ENCODE measurements at regions not wholly inside any gene's neighbourhood (a gene's known extent, or its start where the extent isn't known, plus 50 kb on each side); places are given as distances from the start of the nearest gene placed in this dataset.
"Not testable (repeated sequence)": the region's sequence is repeated elsewhere in the genome, so short reads cannot be mapped to it uniquely, and the experiment has no call there.

GRCh38 chr4:106524772-106525171 lies 156.2 kb upstream of the GIMD1 start:
- DNase-seq (ENCODE audit: low spot score): not testable (repeated sequence)

- DNase-seq (ENCODE audit: low spot score): peak; percentile 4
Observed at GRCh38 chr4:106522839-106523238, 154.3 kb upstream of the GIMD1 start.

GRCh38 chr4:106512706-106513105 lies 144.1 kb upstream of the GIMD1 start:
- DNase-seq (ENCODE audit: low spot score): no peak

GRCh38 chr4:106507440-106507839 lies 138.9 kb upstream of the GIMD1 start:
- no peak for DNase-seq (ENCODE audit: low spot score)

- DNase-seq (ENCODE audit: low spot score): no peak
Observed at GRCh38 chr4:106503116-106504050, 134.8 kb upstream of the GIMD1 start.

GRCh38 chr4:106502106-106502699 lies 133.6 kb upstream of the GIMD1 start:
- DNase-seq (ENCODE audit: low spot score): peak; percentile 15

- DNase-seq (ENCODE audit: low spot score): no peak
Observed at GRCh38 chr4:106497271-106497670, 128.7 kb upstream of the GIMD1 start.

- no peak for DNase-seq (ENCODE audit: low spot score)
Observed at GRCh38 chr4:106496061-106496460, 127.5 kb upstream of the GIMD1 start.

- no peak for DNase-seq (ENCODE audit: low spot score)
Observed at GRCh38 chr4:106495476-106495875, 126.9 kb upstream of the GIMD1 start.

GRCh38 chr4:106494066-106494465 lies 125.5 kb upstream of the GIMD1 start:
- peak; percentile 35 for DNase-seq (ENCODE audit: low spot score)

GRCh38 chr4:106493086-106493485 lies 124.5 kb upstream of the GIMD1 start:
- DNase-seq (ENCODE audit: low spot score): no peak

- no peak for DNase-seq (ENCODE audit: low spot score)
Observed at GRCh38 chr4:106486533-106486932, 118.0 kb upstream of the GIMD1 start.

GRCh38 chr4:106481801-106482200 lies 113.2 kb upstream of the GIMD1 start:
- DNase-seq (ENCODE audit: low spot score): no peak

- no peak for DNase-seq (ENCODE audit: low spot score)
Observed at GRCh38 chr4:106478152-106478551, 109.6 kb upstream of the GIMD1 start.

GRCh38 chr4:106476741-106477140 lies 108.2 kb upstream of the GIMD1 start:
- no peak for DNase-seq (ENCODE audit: low spot score)

- DNase-seq (ENCODE audit: low spot score): no peak
Observed at GRCh38 chr4:106473515-106473914, 104.9 kb upstream of the GIMD1 start.

GRCh38 chr4:106471151-106471550 lies 102.6 kb upstream of the GIMD1 start:
- DNase-seq (ENCODE audit: low spot score): no peak

- no peak for DNase-seq (ENCODE audit: low spot score)
Observed at GRCh38 chr4:106463622-106464021, 95.0 kb upstream of the GIMD1 start.

- no peak for DNase-seq (ENCODE audit: low spot score)
Observed at GRCh38 chr4:106454581-106454980, 86.0 kb upstream of the GIMD1 start.

GRCh38 chr4:106454021-106454420 lies 85.4 kb upstream of the GIMD1 start:
- DNase-seq (ENCODE audit: low spot score): no peak

- DNase-seq (ENCODE audit: low spot score): no peak
Observed at GRCh38 chr4:106451091-106451490, 82.5 kb upstream of the GIMD1 start.

GRCh38 chr4:106450249-106450648 lies 81.7 kb upstream of the GIMD1 start:
- no peak for DNase-seq (ENCODE audit: low spot score)

GRCh38 chr4:106444557-106444956 lies 76.0 kb upstream of the GIMD1 start:
- peak; percentile 1 for DNase-seq (ENCODE audit: low spot score)
